ENCODE measurements at regions not wholly inside any gene's neighbourhood (a gene's known extent, or its start where the extent isn't known, plus 50 kb on each side); places are given as distances from the start of the nearest gene placed in this dataset.
"Not testable (repeated sequence)": the region's sequence is repeated elsewhere in the genome, so short reads cannot be mapped to it uniquely, and the experiment has no call there.

DNA sequence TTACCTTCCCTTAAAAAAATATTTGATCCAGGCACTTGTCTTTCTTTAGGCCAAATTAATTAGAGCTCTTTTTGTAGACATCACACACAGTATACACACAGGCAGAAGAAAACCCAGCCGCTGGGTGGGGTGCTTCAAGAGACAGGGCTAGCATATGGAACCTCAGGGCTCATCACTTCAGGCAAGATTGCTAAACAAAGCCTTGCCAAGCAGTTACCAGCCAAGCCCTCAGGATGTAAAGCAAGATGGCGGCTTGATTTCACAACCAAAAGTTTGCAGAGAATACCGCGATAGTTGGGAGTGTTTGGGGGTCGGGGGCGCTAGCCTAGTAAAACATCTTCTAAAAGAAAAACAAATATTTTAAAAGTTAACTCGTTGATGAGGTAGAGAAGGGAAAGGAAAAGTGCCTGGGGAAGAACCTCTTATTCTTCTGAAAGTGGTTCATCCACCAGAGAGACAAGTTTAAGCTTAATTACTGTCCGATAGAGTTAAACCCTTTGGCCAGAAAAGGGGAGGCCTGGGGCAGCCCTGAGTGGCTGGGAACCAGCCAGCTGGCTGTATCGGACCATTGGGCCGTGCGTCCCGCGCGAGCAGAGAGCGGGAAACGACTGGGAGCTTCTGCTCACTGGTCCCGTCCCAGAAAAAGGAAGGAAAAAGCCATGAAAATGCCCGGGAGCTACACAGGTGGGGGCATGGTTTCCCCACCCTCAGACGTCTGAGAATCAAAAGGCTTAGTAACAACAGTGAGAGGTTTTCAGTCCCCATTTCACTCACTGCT is 254.9 kb upstream of the PCDH20 start:
- no peak for DNase-seq (ENCODE audit: low spot score)

DNA sequence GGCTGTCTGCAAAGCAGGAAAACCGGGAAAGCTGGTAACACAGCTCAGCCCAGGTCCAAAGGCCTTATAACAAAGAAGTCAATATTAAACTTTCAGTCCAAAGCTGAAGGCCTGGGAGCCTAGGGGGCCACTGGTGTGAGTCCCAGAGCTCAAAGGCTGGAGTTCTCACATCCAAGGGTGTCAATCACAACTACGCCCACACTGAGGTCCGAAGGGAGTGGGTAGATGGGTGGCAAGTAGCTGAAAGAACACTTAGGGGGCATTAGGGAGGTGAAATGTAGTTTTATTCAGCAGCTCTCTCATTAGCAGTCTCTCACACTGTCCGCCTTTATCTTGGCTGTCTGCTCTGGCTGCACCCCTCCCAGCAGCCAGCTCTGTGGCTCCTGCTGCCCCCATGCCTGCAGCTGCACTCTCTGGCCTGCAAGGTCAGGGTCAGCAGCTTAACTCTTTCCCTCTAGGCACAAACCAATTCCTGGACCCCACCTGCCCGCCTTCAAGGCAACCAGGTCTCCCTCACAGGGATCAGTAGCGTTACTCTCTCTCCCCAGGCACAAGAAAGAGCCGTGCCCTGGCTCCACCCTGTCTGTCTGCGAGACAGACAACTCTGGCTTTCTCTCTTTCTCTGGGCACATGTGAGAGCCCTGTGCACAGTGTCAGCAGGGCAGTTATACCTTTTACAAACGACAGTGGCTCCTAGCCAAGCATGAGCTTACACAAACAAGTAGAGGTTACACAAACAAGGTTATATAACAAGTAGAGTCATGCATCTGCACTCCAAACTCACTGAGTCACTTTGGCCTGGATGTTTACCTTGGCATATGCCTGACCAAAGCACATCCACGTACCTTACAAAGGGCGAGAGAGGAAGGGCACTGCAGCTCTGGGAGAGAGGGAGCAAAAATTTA is 249.4 kb upstream of the PCDH20 start:
- DNase-seq (ENCODE audit: low spot score), result no peak

DNA sequence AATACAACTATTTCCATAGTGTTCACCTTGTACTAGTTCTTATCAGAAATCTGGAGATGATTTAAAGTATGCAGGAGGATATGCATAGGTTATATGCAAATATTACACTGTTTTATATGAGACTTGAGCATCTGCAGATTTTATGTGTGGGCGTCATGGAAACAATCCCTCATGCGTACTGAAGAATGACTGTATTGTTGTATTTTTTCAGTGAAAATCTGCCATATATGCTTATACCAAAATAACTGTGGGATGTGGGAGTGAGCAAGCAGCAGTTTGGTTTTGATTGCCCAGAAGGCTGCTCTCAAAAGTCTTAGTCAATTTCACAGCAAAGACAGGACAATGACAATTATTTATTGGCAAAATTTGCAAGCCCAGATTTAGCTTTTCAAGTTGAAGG is 238.8 kb upstream of the PCDH20 start:
- no peak for DNase-seq (ENCODE audit: low spot score)

DNA sequence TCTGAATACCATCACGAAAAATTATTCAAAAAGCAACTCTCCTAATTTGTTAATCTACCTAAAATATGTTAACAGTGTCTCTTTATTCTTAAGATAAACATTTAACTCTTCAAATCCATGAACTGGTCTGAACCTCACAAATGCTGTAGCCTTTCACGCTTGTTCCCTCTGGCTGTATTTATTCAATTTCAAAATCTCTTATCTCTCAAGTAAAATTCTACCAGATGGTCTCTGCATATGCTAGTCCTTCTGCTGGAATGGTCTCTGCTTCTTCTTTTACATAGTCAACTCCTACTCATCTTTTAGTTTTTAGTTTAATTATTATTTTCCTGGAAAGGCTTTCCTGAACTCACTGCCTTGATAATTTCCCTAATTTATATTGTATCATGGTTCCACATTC is 232.9 kb upstream of the PCDH20 start:
- DNase-seq (ENCODE audit: low spot score), result no peak

DNA sequence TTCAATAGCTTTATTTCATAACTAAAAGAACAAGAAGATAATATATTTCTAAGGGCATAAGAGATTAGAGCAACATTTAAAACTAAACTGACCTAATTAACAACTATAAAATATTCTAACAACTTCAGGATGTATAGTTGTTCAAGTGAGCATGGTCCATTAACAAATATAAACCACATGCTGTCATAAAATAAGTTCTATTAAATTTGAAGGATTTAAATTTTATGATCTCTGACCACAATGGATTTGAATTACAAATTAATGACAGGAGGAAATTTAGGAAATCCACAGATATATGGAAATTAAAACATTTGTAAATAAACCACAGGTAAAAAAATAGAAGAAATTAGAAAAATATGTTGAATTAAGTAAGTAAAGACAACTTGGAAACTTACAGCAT is 196.5 kb upstream of the PCDH20 start:
- DNase-seq (ENCODE audit: low spot score), result no peak

DNA sequence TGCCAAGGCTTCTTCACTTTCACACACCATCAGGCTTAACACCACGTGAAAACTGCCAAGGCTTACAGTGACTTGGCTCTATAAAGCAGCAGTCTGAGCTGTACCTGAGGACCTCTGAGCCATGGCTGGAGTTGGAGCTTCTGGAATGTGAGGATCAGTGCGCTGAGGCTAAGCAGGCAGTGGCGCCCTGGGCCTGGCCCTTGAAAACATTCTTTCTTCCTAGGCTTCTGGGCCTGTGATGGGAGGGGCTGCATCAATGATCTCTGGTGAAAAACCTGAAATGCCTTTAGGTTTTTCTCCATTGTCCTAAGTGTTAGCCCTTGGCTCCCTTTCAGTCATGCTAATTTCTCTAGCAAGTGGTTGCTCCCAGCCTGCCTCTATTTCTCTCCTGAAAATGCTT is 192.5 kb upstream of the PCDH20 start:
- DNase-seq (ENCODE audit: low spot score), result peak; percentile 50

DNA sequence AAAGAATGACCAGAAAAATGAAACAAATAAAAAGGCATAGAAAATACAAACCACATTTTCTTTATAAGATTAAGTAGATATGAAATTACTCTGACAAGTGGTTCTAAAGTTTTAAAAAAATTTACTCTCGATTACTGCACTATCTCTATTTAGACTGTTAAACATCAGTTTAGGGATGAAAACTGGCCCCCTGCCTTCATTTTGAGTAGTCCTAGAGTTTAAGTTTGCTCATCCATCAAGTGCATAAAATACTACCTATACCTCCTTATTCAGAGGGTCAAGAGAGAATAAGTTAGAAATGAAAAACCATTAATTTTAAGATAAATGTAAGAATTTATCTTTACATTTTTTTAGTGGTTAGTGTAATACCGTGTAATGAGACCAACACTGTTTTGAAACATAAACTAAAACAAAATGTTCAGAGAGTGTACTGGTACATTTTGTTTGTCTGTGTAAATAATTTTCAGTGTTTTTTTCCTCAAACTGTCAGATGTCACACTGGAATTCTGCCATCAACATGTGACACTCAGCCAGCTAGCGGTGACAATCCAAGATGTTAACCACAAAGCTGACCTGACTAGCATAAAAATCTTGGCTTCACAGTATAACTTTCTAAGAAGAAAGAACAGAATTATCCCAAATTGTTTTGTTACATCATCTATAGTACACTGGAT is 184.8 kb upstream of the PCDH20 start:
- DNase-seq (ENCODE audit: low spot score), result no peak

DNA sequence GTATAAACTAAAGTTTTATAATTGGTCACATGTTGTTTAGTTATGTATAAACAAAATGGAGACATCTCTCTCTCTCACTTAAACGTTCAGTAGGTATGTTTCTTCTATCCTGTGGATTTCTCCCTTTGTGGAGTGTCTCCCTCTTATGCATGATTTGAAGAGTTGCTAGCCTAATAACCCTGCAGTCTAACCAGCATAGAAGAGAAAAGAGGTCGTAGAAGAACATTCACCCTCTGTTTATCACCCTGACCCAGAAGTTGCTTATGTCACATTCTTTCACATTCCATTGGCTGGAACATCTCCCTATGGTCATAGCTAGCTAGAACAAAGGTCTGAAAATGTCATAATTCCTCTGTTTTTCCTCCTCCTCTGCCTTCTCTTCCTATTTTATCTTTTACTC is 176.8 kb upstream of the PCDH20 start:
- DNase-seq (ENCODE audit: low spot score), result no peak

DNA sequence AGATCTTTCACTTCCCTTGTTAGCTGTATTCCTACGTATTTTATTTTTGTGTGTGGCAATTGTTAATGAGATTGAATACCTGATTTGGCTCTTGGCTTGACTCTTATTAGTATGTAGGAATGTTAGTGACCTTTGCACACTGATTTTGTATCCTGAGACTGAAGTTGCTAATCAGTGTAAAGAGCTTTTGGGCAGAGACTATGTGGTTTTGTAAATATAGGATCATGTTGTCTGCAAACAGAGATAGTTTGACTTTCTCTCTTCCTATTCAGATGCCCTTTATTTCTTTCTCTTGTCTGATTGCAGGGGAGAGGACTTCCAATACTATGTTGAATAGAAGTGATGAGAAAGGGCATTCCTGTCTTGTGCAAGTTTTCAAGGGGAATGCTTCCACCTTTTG is 160.3 kb upstream of the PCDH20 start:
- DNase-seq (ENCODE audit: low spot score), result no peak

DNA sequence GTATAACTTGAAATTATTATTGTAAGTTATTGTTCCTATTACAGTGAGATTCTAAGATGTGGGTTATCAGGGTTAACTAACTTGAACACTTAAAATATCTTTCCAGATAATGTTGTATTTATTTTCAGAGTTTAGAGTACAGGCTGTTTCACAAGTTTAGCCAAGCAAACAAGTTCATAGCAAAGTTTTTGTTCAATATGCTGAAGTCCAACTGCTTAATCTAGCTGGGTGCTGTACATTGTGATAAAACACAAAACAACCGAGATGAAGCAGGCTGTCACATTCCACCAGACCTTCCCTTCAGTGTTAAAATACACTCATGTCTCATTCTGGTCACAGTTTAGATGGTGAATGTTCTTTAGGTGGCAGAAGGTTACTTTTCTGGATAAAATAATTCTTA is 148.0 kb upstream of the PCDH20 start:
- DNase-seq (ENCODE audit: low spot score), result no peak

DNA sequence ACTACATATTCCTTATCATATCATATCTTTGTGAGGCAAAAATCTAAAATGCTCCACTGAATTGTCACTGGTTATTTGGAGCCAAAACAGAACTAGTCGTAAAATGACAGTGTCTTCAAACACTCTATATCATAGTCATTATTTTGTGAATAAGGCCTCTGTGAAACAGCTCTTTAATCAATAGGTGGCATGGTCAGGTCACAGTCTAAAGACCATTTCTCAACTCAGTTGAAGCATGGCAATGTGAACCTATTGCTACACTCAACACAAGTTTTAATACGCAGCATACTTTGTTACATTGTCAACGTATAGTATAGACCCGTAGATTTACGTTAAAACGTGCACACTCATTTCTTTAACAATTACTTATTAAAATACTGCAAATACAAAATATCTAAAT is 131.3 kb upstream of the PCDH20 start:
- no peak for DNase-seq (ENCODE audit: low spot score)

DNA sequence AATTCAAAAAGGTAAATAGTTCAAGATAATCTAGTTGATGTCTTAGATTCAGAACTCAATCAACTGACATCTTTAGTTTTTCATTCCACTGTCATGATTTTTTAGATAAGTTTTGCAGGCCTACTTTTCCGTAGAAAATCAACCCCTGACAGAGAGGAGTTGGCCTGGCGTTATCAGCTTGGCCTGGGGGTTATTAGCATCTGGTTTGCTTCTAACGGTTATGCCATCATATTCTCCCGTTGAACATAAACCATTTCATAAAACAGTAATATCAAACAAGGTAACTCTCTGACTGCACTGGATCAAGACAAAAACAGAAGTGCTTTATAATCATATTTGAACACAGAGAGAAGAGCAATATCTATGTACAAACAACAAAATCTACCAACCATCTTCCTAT is 130.8 kb upstream of the PCDH20 start:
- no peak for DNase-seq (ENCODE audit: low spot score)

DNA sequence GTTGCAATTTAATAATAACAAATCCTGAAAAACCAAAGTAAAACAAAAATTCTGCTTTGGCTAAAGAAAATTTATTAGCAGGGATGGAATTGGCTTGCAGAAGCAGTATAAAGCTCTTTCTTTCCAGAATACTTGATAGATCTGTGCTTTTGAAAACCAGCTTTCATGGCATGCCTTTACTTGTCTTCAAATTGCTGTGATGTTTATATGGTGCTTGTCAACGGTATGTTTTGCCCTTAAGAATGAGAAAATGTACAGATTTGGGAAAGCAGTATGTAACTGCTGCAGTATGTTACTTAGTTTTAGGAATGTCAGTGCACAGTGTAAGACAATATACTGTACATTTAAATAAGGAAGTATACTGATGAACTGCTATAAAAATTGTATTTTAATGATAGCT is 120.8 kb upstream of the PCDH20 start:
- DNase-seq (ENCODE audit: low spot score), result no peak

DNA sequence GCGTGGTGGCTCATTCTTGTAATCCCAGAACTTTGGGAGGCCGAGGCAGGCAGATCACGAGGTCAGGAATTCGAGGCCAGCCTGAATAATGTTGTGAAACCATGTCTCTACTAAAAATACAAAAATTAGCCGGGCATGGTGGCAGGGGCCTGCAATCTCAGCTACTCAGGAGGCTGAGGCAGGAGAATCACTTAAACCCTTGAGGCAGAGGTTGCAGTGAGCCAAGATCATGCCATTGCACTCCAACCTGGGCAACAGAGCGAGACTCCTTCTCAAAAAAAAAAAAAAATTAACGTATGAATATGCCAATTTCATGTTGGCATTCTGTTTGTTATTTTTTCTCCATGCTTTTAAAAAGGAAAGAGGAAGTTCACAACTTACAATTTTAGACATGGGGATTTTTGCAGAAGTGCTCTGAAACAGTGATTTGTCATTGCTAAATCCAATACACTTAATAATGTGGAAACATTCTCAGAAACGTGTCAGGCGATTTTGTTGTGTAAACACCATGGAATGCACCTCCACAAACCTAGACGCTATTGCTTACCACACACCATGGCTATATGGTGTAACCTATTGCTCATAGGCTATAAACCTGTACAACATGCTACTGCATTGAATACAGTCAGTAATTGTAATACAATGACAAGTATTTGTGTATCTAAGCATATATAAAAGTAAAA is 115.9 kb upstream of the PCDH20 start:
- DNase-seq (ENCODE audit: low spot score), result no peak

DNA sequence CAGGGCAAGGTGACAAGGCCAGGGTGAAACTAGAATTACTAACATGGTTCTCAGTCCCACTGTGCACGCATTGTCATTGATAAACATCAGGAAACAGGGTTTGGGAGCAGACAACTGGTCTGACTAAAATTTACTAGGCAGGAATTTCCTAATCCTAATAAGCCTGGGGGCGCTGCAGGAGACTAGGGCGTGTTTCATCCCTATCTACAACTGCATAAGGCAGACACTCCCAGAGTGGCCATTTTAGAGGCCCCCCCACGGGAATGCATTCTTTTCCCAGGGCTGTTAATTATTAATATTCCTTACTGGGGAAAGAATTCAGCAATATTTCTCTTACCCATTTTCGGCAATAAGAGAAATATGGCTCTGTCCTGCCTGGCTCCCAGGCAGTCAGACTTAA is 103.6 kb upstream of the PCDH20 start:
- DNase-seq (ENCODE audit: low spot score), result not testable (repeated sequence)

DNA sequence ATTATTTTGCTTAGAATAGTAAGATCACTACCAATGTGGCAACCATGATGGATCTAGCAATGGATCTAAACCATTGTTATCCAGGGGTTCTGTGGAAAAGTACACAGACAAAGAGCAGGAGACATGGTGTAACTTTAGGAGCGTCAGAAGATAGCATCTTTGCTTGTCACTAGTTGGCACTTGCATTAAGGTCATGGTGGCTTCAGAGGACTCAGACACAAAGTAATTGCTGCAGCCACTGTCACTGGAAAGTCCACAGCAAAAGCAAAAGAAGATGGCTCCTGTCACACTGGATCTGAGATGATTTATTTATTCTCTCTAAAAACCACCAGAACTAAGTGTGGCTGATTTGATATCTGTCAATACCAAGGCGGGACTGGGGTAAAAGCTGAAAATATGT is 93.3 kb upstream of the PCDH20 start:
- no peak for DNase-seq (ENCODE audit: low spot score)

DNA sequence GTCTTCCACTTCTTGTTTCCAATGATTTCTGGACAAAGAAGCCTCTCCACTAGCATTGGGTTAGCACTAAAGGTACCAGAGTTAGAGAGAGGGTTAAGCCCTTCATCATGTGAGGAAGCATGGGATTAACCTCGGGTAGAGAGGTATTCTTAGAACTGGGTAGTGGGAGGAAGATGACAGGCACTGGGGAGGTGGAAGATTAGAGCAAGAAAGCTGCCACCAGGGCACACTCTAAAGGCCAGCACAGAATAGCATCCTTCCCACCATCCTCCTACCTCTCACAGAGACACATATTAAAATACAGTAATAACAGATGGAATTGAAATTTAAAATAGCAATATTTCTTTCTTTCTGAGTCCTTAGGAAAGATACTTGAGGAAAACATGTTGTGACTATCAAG is 84.5 kb upstream of the PCDH20 start:
- DNase-seq (ENCODE audit: low spot score), result no peak

DNA sequence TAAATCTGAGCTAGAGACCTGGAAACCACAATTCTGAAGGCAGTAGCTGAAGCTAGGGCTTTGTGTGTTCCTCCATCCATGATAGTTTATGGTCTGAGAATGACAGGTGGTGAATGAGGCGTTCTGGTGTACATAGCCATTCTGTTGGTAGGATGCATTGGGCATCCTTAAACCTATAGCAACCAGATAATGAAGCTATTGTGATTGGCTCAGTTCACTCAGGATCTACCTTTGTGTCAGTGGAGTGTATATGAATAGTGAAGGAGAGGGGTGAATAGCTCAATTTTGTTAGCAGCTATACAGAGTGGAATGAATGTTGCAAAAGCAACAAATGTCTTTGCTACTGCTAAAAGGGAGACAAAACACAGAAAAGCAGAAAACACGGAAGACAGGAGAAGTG is 80.0 kb upstream of the PCDH20 start:
- DNase-seq (ENCODE audit: low spot score), result no peak

DNA sequence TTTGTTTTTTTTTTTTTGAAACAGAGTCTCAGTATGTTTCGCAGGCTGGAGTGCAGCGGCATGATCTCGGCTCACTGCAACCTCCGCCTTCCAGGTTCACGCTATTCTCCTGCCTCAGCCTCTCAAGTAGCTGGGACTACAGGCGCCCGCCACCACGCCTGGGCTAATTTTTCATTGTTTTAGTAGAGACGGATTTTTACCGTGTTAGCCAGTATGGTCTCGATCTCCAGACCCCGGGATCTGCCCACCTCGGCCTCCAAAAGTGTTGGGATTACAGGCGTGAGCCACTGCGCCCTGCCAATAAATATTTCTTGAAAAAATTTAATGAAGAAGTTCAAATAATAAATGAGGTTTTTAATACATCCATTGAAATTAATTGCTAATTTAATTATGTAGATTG is 77.9 kb upstream of the PCDH20 start:
- not testable (repeated sequence) for DNase-seq (ENCODE audit: low spot score)

DNA sequence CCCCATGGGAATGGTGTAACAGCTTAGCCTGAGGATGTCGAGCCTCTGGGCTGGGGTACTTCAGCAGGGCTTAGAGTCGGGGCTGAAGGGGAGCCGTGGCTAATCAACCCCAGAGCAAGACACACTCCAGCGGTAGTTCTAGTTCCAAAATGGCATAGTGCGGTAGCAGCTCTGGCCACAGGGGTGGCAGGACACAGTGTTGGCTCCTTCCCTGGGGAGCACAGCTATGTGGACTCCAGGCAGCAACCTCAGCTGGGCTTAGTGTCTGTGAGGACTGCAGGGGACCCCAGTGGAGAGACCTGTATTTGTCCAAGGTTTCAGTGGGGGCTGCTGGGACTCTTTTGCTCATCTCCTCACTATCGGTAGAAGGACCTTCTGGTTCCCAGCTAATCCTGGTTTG is 70.8 kb upstream of the PCDH20 start:
- no peak for DNase-seq (ENCODE audit: low spot score)

DNA sequence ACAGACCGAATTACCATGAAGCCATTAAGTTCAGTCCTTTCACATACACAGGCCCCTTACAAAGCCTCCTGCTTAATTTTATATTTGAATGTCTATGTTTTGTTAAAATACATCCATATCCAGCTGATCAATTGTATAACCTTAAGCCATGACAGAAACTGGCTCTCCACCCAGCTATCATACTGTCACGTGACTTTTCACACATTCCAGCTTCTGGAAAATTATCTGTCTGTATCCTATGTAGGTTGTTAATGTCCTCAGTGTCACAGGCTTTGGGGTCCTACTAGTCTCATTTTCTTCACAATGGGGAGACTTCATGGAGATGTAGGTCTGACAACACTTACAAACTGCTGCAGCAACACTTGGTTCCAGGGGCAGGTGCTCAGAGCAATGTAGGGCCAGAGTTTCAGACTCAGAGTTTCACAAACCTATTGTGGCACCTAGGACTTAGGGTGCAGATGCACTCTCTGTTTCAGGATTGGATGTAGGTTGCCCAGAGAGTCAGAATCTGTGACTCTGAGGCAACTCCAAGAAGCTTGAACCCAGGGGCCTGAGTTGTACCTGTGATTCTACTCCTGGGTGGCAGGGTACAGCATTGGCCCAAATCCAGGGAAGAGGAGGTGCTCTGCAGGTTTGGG is 69.6 kb upstream of the PCDH20 start:
- DNase-seq (ENCODE audit: low spot score), result no peak

DNA sequence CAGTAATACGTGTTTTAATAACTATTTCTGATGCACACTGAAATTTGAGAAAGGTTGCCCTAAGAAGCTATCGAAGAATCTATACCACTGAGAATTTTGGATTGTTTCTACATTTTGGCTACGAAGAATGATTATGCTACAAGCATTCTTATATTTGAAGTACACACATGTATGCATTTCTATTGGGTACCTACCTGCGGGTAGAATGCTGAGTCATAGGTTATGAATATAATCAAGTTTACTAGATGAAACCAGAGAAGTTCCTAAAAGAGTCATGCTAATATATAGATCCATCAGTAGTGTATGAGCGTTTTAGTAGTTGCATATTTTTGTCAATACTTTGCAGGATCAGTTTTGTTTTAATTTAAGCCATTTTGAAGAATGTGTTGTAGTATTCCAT is 62.0 kb upstream of the PCDH20 start:
- DNase-seq (ENCODE audit: low spot score), result no peak
